ENCODE measurements at regions not wholly inside any gene's neighbourhood (a gene's known extent, or its start where the extent isn't known, plus 50 kb on each side); places are given as distances from the start of the nearest gene placed in this dataset.

DNA sequence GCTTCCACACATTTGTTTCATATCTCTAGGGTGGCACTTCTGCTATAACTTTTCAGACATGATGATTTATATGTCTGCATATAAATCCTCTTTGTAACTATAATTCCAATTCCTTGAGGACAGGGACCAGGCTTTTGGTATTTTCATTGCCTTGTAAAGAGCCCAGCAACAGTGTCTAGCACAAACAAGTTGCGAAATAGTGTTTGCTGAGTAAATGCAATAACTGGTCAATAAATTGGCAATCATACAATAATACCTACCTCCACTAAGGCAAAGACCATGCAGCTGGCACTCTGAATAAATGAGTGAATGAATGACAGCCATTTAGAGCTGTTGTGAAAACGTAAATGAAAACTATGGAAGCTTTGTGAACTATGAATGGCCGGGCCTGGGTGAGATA is 564.0 kb upstream of the ZNF462 start:
- 93 to 95% methylated on average over 3 of the region's 3 CpGs for WGBS, 2 donors
- TF ChIP-seq, protein P1, sequence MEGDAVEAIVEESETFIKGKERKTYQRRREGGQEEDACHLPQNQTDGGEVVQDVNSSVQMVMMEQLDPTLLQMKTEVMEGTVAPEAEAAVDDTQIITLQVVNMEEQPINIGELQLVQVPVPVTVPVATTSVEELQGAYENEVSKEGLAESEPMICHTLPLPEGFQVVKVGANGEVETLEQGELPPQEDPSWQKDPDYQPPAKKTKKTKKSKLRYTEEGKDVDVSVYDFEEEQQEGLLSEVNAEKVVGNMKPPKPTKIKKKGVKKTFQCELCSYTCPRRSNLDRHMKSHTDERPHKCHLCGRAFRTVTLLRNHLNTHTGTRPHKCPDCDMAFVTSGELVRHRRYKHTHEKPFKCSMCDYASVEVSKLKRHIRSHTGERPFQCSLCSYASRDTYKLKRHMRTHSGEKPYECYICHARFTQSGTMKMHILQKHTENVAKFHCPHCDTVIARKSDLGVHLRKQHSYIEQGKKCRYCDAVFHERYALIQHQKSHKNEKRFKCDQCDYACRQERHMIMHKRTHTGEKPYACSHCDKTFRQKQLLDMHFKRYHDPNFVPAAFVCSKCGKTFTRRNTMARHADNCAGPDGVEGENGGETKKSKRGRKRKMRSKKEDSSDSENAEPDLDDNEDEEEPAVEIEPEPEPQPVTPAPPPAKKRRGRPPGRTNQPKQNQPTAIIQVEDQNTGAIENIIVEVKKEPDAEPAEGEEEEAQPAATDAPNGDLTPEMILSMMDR (IDR thresholded peaks at IDR 0.05): no peak
- TF ChIP-seq POLR2A (IDR thresholded peaks at IDR 0.05): no peak
- Histone ChIP-seq H3K27me3 (no peaks in the 10 kb centered on the region), H3K4me1 (no peaks in the 10 kb centered on the region), H3K36me3 (no peaks in the 10 kb centered on the region), H3K4me3 (replicated peaks in 1 of 3) (no peak overlapping the region), H3K9me3 (no peaks in the 10 kb centered on the region), H3K27ac (no peak overlapping the region)
- intact Hi-C loops (cut with DNase I): no loop called here
- DNase-seq: no peak

DNA sequence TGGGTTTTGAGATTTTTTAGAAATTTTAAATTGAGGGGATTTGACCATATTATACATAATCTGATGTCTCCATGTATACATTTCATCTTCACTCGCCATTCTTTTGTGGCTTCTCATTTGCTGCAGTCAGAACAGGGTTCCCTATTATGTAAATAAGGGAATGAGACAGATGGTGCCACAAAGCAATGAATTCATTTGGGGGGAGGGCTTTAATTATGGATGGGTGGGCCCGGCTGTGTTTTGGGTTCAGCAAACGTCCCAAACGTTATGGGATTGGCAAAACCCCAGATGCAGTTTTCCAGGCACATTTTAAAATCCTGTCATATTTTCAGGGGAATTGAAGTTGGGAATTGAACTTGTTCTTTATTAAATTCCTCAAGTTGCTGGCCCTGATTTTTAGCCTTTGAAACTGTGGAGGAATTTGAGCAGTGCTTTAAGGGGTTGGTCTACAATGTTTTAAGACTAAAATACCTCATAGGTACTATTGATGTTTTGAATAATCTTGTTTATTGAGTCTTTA is 558.5 kb upstream of the ZNF462 start:
- 77 to 81% methylated on average over 4 of the region's 4 CpGs for WGBS, 2 donors
- Histone ChIP-seq H3K36me3 (no peaks in the 10 kb centered on the region), H3K9me3 (no peaks in the 10 kb centered on the region), H3K4me1 (no peaks in the 10 kb centered on the region), H3K27ac (no peak overlapping the region), H3K4me3 (replicated peaks in 1 of 3) (no peak overlapping the region), H3K27me3 (no peaks in the 10 kb centered on the region)
- intact Hi-C loops (cut with DNase I): no loop called here
- no peak for DNase-seq
- TF ChIP-seq POLR2A (IDR thresholded peaks at IDR 0.05): no peak
- TF ChIP-seq, protein P1 (IDR thresholded peaks at IDR 0.05): no peak

DNA sequence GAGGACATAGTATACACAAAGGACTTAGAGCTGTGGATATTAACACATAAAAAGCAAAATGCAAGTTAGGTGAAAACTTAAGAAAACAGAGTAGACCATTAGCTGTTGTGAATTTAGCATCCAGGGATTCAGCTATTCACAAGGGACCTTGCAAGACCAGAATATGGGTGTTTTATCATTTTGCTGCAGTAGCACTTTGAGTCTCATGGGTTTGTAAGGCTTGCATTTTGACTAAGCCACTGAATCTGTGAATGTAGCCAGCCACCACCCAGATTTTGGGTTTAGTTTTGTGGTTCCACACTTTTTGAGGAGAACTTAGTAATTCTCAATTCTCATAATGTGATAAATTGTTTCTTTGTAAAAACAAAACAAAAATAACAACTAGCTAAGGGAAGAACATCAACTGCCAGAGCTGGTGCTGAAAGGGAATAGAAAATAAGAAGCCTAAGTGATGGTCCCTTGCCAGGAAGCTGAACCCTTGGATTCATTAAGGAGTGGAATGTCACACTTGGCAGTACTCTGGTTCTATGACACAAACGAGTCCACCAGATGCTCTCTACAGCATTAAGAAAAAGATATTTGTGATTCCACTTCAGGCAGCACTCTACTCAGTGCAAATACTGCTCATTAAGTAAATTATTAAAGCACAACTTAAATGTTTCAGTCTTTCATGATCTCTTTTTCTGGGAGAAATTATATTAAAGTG is 557.4 kb upstream of the ZNF462 start:
- no peak for TF ChIP-seq POLR2A (IDR thresholded peaks at IDR 0.05)
- TF ChIP-seq, protein P1 (IDR thresholded peaks at IDR 0.05): no peak
- intact Hi-C loops (cut with DNase I): no loop called here
- no peak overlapping the region for H3K4me3 ChIP-seq (replicated peaks in 1 of 3)
- H3K9me3 ChIP-seq: no peaks in the 10 kb centered on the region
- H3K4me1 ChIP-seq: no peaks in the 10 kb centered on the region
- no peaks in the 10 kb centered on the region for H3K27me3 ChIP-seq
- no peak for DNase-seq
- 25 to 33% methylated on average over 1 of the region's 1 CpG for WGBS, 2 donors
- H3K36me3 ChIP-seq: no peaks in the 10 kb centered on the region
- no peak overlapping the region for H3K27ac ChIP-seq

DNA sequence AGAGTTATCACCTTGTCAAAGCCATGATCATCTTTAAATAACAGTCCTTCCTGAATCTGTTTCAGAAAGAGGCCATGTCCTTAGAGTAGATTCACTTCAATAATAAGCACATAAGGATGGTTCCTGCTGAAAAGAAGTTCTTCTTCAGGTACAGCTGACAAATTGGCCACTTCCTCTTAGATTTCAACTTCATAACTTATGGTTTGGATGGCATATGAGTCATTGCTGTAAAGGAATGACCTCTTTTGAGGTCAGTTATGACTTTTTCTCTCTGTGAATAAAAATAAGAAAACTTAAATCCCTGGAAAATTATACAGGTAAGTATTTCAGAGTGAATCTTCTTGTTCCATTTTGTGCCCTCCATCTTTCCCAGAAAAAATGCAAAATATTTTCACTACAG is 555.3 kb upstream of the ZNF462 start:
- no peak overlapping the region for H3K27ac ChIP-seq
- intact Hi-C loops (cut with DNase I): no loop called here
- no peaks in the 10 kb centered on the region for H3K27me3 ChIP-seq
- DNase-seq: no peak
- H3K4me1 ChIP-seq: no peaks in the 10 kb centered on the region
- H3K9me3 ChIP-seq: no peaks in the 10 kb centered on the region
- H3K4me3 ChIP-seq (replicated peaks in 1 of 3): no peak overlapping the region
- H3K36me3 ChIP-seq: no peaks in the 10 kb centered on the region
- TF ChIP-seq, protein P1 (IDR thresholded peaks at IDR 0.05): no peak
- no peak for TF ChIP-seq POLR2A (IDR thresholded peaks at IDR 0.05)

DNA sequence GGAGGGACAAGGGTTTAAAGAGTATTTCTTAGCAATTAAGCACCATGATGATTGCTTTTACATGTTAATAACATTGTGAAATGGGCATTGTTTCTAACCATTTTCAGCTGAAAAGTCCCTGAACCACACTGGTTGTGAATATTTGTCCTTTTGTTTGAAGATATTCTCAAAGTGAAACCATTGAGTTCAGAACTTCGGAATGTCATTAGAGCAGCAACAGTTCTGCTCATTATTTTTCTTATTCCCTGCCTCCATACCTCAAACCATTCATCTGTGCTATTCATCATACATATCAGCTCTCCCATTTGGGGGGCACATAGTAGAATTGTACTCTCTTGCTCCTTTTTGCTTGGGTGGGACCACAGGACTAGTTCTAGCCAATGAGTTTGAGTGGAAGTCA is 553.0 kb upstream of the ZNF462 start:
- H3K36me3 ChIP-seq: no peaks in the 10 kb centered on the region
- TF ChIP-seq POLR2A (IDR thresholded peaks at IDR 0.05): no peak
- TF ChIP-seq, protein P1 (IDR thresholded peaks at IDR 0.05): no peak
- H3K27me3 ChIP-seq: no peaks in the 10 kb centered on the region
- H3K4me1 ChIP-seq: no peaks in the 10 kb centered on the region
- WGBS, 2 donors: 81 to 93% methylated on average over 1 of the region's 1 CpG
- DNase-seq: no peak
- H3K4me3 ChIP-seq (replicated peaks in 1 of 3): no peak overlapping the region
- no peaks in the 10 kb centered on the region for H3K9me3 ChIP-seq
- intact Hi-C loops (cut with DNase I): no loop called here
- no peak overlapping the region for H3K27ac ChIP-seq
